ENCODE measurements at regions not wholly inside any gene's neighbourhood (a gene's known extent, or its start where the extent isn't known, plus 50 kb on each side); places are given as distances from the start of the nearest gene placed in this dataset.
"Not testable (repeated sequence)": the region's sequence is repeated elsewhere in the genome, so short reads cannot be mapped to it uniquely, and the experiment has no call there.

DNA sequence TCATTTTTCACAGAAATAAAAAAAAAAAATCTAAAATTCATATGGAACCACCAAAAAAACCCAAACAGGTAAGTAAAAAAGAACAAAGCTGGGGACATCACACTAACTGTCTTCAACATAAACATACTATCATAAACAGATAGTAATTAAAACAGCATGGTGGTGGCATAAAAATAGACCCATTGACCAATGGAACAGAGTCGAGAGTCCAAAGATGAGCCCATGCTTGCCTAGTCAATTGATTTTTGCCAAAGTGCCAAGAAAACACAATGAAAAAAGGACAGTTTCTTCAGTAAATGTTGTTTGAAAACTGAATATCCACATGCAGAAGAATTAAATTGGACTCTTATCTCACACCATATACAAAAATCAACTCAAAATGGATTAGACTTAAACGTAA, 513.2 kb upstream of the PHF14 start:
- H3K4me1 ChIP-seq: no peaks in the 10 kb centered on the region
- no peak for TF ChIP-seq POLR2AphosphoS5 (IDR thresholded peaks at IDR 0.05; ENCODE audit: insufficient read depth in 1 of 2, low read depth in 1 of 2)
- no peak for TF ChIP-seq POLR2A (IDR thresholded peaks at IDR 0.05)
- TF ChIP-seq, protein P1, sequence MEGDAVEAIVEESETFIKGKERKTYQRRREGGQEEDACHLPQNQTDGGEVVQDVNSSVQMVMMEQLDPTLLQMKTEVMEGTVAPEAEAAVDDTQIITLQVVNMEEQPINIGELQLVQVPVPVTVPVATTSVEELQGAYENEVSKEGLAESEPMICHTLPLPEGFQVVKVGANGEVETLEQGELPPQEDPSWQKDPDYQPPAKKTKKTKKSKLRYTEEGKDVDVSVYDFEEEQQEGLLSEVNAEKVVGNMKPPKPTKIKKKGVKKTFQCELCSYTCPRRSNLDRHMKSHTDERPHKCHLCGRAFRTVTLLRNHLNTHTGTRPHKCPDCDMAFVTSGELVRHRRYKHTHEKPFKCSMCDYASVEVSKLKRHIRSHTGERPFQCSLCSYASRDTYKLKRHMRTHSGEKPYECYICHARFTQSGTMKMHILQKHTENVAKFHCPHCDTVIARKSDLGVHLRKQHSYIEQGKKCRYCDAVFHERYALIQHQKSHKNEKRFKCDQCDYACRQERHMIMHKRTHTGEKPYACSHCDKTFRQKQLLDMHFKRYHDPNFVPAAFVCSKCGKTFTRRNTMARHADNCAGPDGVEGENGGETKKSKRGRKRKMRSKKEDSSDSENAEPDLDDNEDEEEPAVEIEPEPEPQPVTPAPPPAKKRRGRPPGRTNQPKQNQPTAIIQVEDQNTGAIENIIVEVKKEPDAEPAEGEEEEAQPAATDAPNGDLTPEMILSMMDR (IDR thresholded peaks at IDR 0.05): no peak
- no peaks in the 10 kb centered on the region for H3K27me3 ChIP-seq
- intact Hi-C loops (cut with DNase I): no loop called here
- no peak overlapping the region for H3K27ac ChIP-seq
- H3K36me3 ChIP-seq: no peaks in the 10 kb centered on the region
- H3K4me3 ChIP-seq: no peak overlapping the region
- H3K9me3 ChIP-seq: no peaks in the 10 kb centered on the region
- DNase-seq (ENCODE audit: extremely low spot score in 2 of 2): no peak

DNA sequence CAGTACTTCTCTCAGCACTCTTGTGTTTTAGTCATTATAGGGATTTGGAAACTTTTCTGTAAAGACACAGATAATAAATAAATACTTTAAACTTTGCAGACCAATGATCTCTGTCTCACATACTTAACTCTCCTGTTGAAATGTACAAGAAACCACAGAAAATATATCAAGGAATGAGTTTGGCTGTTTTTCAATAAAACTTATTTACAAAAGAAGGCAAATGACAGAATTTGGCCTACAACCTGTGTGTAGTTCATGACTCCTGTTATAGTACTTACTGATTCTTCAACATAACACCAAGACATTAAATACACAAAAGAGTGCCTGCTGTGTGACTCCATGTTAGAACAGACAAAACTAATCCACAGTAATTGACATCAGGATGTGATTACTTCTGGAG, 510.0 kb upstream of the PHF14 start:
- TF ChIP-seq POLR2A (IDR thresholded peaks at IDR 0.05): no peak
- TF ChIP-seq, protein P1 (IDR thresholded peaks at IDR 0.05): no peak
- intact Hi-C loops (cut with DNase I): no loop called here

DNA sequence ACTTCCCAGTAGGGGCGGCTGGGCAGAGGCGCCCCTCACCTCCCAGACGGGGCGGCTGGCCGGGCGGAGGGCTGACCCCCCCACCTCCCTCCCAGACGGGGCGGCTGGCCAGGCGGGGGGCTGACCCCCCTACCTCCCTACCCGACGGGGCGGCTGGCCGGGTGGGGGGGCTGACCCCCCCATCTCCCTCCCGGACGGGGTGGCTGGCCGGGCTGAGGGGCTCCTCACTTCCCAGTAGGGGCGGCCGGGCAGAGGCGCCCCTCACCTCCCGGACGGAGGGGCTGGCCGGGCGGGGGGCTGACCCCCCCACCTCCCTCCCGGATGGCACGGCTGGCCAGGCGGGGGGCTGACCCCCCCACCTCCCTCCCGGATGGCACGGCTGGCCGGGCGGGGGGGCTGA, 508.1 kb upstream of the PHF14 start:
- H3K4me3 ChIP-seq; H3K4me1 ChIP-seq; DNase-seq (ENCODE audit: extremely low spot score in 2 of 2); H3K9me3 ChIP-seq; intact Hi-C loops (cut with DNase I); H3K36me3 ChIP-seq; H3K27me3 ChIP-seq; H3K27ac ChIP-seq: not testable (repeated sequence)

More for the DNA sequence above, 510.0 kb upstream of the PHF14 start:
- no peaks in the 10 kb centered on the region for H3K4me1 ChIP-seq
- no peak overlapping the region for H3K27ac ChIP-seq
- DNase-seq (ENCODE audit: extremely low spot score in 2 of 2): no peak
- no peaks in the 10 kb centered on the region for H3K27me3 ChIP-seq
- no peaks in the 10 kb centered on the region for H3K36me3 ChIP-seq
- no peaks in the 10 kb centered on the region for H3K9me3 ChIP-seq
- H3K4me3 ChIP-seq: no peak overlapping the region

DNA sequence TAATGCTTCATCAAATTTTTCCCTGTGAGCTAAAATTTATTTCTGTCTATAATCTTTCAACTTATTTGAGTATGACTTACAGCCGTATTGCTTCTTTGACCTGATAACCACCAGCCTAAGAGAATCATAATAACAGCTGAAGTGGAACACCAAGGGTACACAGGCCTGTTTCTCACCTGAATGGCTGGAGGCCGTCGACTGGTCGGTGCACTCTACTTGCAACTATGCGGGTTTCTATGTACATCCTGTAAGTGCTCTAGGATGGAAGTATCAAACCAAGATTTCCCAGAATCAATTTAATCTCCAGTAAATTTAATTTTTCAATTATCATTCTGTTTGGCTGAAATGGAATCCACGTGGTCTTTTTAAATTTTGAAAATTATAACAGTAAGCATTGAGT, 504.8 kb upstream of the PHF14 start:
- no peak for DNase-seq (ENCODE audit: extremely low spot score in 2 of 2)
- TF ChIP-seq, protein P1 (IDR thresholded peaks at IDR 0.05): no peak
- TF ChIP-seq POLR2A (IDR thresholded peaks at IDR 0.05) (no peak), POLR2AphosphoS5 (IDR thresholded peaks at IDR 0.05; ENCODE audit: insufficient read depth in 1 of 2, low read depth in 1 of 2) (no peak)
- H3K4me1 ChIP-seq: no peaks in the 10 kb centered on the region
- no peaks in the 10 kb centered on the region for H3K9me3 ChIP-seq
- H3K36me3 ChIP-seq: no peaks in the 10 kb centered on the region
- no peak overlapping the region for H3K27ac ChIP-seq
- intact Hi-C loops (cut with DNase I): no loop called here
- H3K4me3 ChIP-seq: no peak overlapping the region
- H3K27me3 ChIP-seq: no peaks in the 10 kb centered on the region

DNA sequence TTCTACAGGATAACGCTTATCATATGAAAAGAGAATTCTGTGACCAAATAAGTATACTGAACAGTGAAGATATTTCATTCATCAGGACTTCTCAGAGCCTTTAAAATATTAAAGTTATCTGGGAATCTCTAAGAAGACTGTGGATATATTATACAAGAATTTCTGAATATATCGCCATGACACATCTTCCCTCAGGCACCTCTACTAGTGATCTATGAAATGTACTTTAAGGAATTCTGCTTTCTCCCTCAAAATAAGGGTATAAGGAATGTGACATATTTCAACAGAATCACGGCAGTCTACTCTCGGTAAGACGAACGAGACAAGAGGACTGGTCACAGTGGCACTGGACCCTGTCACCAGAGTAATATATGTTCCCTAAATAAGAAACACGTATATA, 504.2 kb upstream of the PHF14 start:
- Histone ChIP-seq H3K27me3 (no peaks in the 10 kb centered on the region), H3K4me3 (no peak overlapping the region), H3K4me1 (no peaks in the 10 kb centered on the region), H3K36me3 (no peaks in the 10 kb centered on the region), H3K9me3 (no peaks in the 10 kb centered on the region), H3K27ac (no peak overlapping the region)
- TF ChIP-seq, protein P1 (IDR thresholded peaks at IDR 0.05): no peak
- TF ChIP-seq POLR2AphosphoS5 (IDR thresholded peaks at IDR 0.05; ENCODE audit: insufficient read depth in 1 of 2, low read depth in 1 of 2): no peak
- no peak for TF ChIP-seq POLR2A (IDR thresholded peaks at IDR 0.05)
- intact Hi-C loops (cut with DNase I): no loop called here
- DNase-seq (ENCODE audit: extremely low spot score in 2 of 2): no peak
